H1 (cell line): ENCODE measurements at regions not wholly inside any gene's neighbourhood (a gene's known extent, or its start where the extent isn't known, plus 50 kb on each side); places are given as distances from the start of the nearest gene placed in this dataset.

Experiments used
- CTCF ChIA-PET: fragments of 300-600 bp; sonication (Branson Sonifier 250); formaldehyde crosslinking; loops from one replicate; lab custom pipeline; 2021; ENCODE audit not compliant: partially characterized antibody; lab: Charles Lee
- POLR2A ChIA-PET: fragments of 300-600 bp; sonication (Branson Sonifier 250); formaldehyde crosslinking; loops from one replicate; lab custom pipeline; 2021; ENCODE audit warnings: inconsistent platforms; ENCODE audit not compliant: partially characterized antibody; lab: Charles Lee
- DNase-seq, 2 experiments: peaks; one replicate each; pipeline versions ENCODE4 v3.0.0 to v3.0.0-alpha.2; 2010 to 2022; ENCODE audit warnings: low spot score in 2 of 2, low read depth in 1 of 2, mixed read lengths in 1 of 2
- FAIRE-seq: peaks from 2 replicates; lab custom pipeline; 2011; peaks lifted over from hg19 to GRCh38; lab: Jason Lieb, UNC
- H2AFZ ChIP-seq: 2 replicates; pipeline ENCODE4 v1.8.1; 2012; ENCODE audit warnings: low read length, inconsistent platforms
- H2AK5ac ChIP-seq: 2 replicates; pipeline ENCODE4 v1.6.1; 2013; ENCODE audit warnings: low read depth, low read length
- H2BK120ac ChIP-seq: replicated peaks from 2 replicates; pipeline ENCODE3; 2013; ENCODE audit warnings: low read depth, low read length, inconsistent platforms
- H2BK12ac ChIP-seq: 2 replicates; pipeline ENCODE4 v1.6.1; 2013; ENCODE audit warnings: low read depth, low read length
- H2BK15ac ChIP-seq: 2 replicates; pipeline ENCODE4 v1.6.1; 2013; ENCODE audit warnings: low read length
- H2BK20ac ChIP-seq: 2 replicates; pipeline ENCODE4 v1.6.1; 2013; ENCODE audit warnings: low read length
- H2BK5ac ChIP-seq: 2 replicates; pipeline ENCODE4 v1.6.1; 2013; ENCODE audit warnings: low read depth, low read length
- H3K14ac ChIP-seq: 2 replicates; pipeline ENCODE4 v1.6.1; 2013; ENCODE audit warnings: inconsistent platforms; ENCODE audit not compliant: insufficient read length
- H3K18ac ChIP-seq: 2 replicates; pipeline ENCODE4 v1.6.1; 2013; ENCODE audit warnings: low read length; ENCODE audit errors: extremely low read depth
- H3K23ac ChIP-seq: 2 replicates; pipeline ENCODE4 v1.6.1; 2013; ENCODE audit warnings: inconsistent platforms; ENCODE audit not compliant: insufficient read length
- H3K23me2 ChIP-seq: 2 replicates; pipeline ENCODE4 v1.6.1; 2013; ENCODE audit warnings: low read depth, low read length
- H3K27ac ChIP-seq: 2 replicates; pipeline ENCODE4 v1.6.1; 2011; ENCODE audit warnings: low read depth, low read length, inconsistent platforms
- H3K27me3 ChIP-seq, 4 experiments: replicated peaks in 1 of 4; 1 replicate in 1 of 4; 2 replicates in 3 of 4; pipeline versions ENCODE4 v1.6.1 to v1.8.1; 2011 to 2013; ENCODE audit warnings: low read length in 3 of 4, mild to moderate bottlenecking in 3 of 4, inconsistent platforms in 2 of 4, mixed read lengths in 2 of 4, moderate library complexity in 1 of 4; ENCODE audit not compliant: control insufficient read depth in 3 of 4, insufficient read depth in 3 of 4; ENCODE audit errors: extremely low read depth in 1 of 4
- H3K36me3 ChIP-seq, 4 experiments: 2 replicates each; pipeline versions ENCODE4 v1.6.1 to v1.8.1; 2011 to 2013; ENCODE audit warnings: mild to moderate bottlenecking in 4 of 4, low read length in 3 of 4, moderate library complexity in 2 of 4, control low read depth in 1 of 4, inconsistent platforms in 1 of 4; ENCODE audit not compliant: insufficient read depth in 4 of 4, control insufficient read depth in 2 of 4
- H3K4ac ChIP-seq: replicated peaks from 2 replicates; pipeline ENCODE3; 2013; ENCODE audit warnings: low read length, low read depth, mixed read lengths, inconsistent platforms; ENCODE audit not compliant: insufficient read length
- H3K4me1 ChIP-seq, 4 experiments: replicated peaks in 1 of 4; 1 replicate in 1 of 4; 2 replicates in 3 of 4; pipeline versions ENCODE4 v1.6.1 to v1.8.1; 2011 to 2013; ENCODE audit warnings: low read length in 3 of 4, inconsistent platforms in 2 of 4, mixed read lengths in 1 of 4; ENCODE audit not compliant: insufficient read depth in 4 of 4, control insufficient read depth in 3 of 4
- H3K4me2 ChIP-seq, 2 experiments: 2 replicates each; pipeline versions ENCODE4 v1.6.1 to v1.8.1; 2011 to 2013; ENCODE audit warnings: low read depth in 2 of 2, low read length in 2 of 2, control low read depth in 1 of 2, inconsistent platforms in 1 of 2, mild to moderate bottlenecking in 1 of 2; ENCODE audit not compliant: insufficient read depth in 1 of 2
- H3K4me3 ChIP-seq, 4 experiments: fragments of 200-600, 300-600 bp in 1 of 4; sonication (generic), shearing (Covaris generic), sonication (Bioruptor Twin) in 1 of 4; 2 replicates each; pipeline versions ENCODE4 v1.5.1 to v1.8.1; 2011 to 2016; ENCODE audit warnings: low read length in 4 of 4, low read depth in 3 of 4, control low read depth in 2 of 4, inconsistent platforms in 2 of 4, mild to moderate bottlenecking in 2 of 4, mixed read lengths in 1 of 4, moderate library complexity in 1 of 4; ENCODE audit not compliant: insufficient read depth in 2 of 4; ENCODE audit errors: extremely low read depth in 1 of 4
- H3K56ac ChIP-seq: replicated peaks from 2 replicates; pipeline ENCODE3; 2013; ENCODE audit warnings: low read depth, mild to moderate bottlenecking, mixed read lengths, low read length, inconsistent platforms; ENCODE audit not compliant: insufficient read length
- H3K79me1 ChIP-seq: 2 replicates; pipeline ENCODE4 v1.6.1; 2013; ENCODE audit warnings: low read depth, low read length, control low read depth
- H3K79me2 ChIP-seq, 2 experiments: 2 replicates each; pipeline versions ENCODE4 v1.6.1 to v1.8.1; 2012 to 2013; ENCODE audit warnings: low read length in 2 of 2, mild to moderate bottlenecking in 2 of 2, inconsistent platforms in 1 of 2; ENCODE audit not compliant: insufficient read depth in 2 of 2, control insufficient read depth in 1 of 2
- H3K9ac ChIP-seq, 4 experiments: replicated peaks in 1 of 4; 1 replicate in 1 of 4; 2 replicates in 3 of 4; pipeline versions ENCODE4 v1.6.1 to v1.8.1; 2011 to 2013; ENCODE audit warnings: low read depth in 3 of 4, low read length in 3 of 4, control low read depth in 2 of 4, mild to moderate bottlenecking in 2 of 4, moderate library complexity in 2 of 4, inconsistent platforms in 1 of 4; ENCODE audit errors: extremely low read depth in 1 of 4
- H3K9me3 ChIP-seq, 2 experiments: 2 replicates each; pipeline versions ENCODE4 v1.6.1 to v1.8.1; 2012 to 2013; ENCODE audit warnings: mild to moderate bottlenecking in 2 of 2, moderate library complexity in 2 of 2, control low read depth in 1 of 2, inconsistent platforms in 1 of 2, low read depth in 1 of 2, low read length in 1 of 2, mixed read lengths in 1 of 2; ENCODE audit not compliant: insufficient read depth in 2 of 2
- H4K20me1 ChIP-seq, 2 experiments: replicated peaks in 1 of 2; 2 replicates each; pipeline versions ENCODE3 to v1.8.1; 2011 to 2013; ENCODE audit warnings: inconsistent platforms in 2 of 2, low read length in 2 of 2, mild to moderate bottlenecking in 1 of 2; ENCODE audit not compliant: insufficient read depth in 2 of 2, control insufficient read depth in 1 of 2
- H4K5ac ChIP-seq: 2 replicates; pipeline ENCODE4 v1.6.1; 2013; ENCODE audit warnings: low read length, low read depth, mixed read lengths, inconsistent platforms; ENCODE audit not compliant: insufficient read length
- H4K8ac ChIP-seq: 2 replicates; pipeline ENCODE4 v1.8.0; 2013; ENCODE audit warnings: mild to moderate bottlenecking, moderate library complexity, low read length, inconsistent platforms; ENCODE audit not compliant: insufficient read depth; ENCODE audit errors: extremely low read depth
- H4K91ac ChIP-seq: replicated peaks from 2 replicates; pipeline ENCODE3; 2013; ENCODE audit warnings: low read length, mixed read lengths, inconsistent platforms; ENCODE audit not compliant: insufficient read length
- ATF2 ChIP-seq: IDR thresholded peaks from 2 replicates; pipeline ENCODE4 v1.6.1; 2012; ENCODE audit warnings: low read length, inconsistent platforms
- BCL11A ChIP-seq, 2 experiments: IDR thresholded peaks; one replicate each; pipeline ENCODE4 v1.6.1; 2011; ENCODE audit warnings: low read depth in 2 of 2, low read length in 2 of 2, mild to moderate bottlenecking in 2 of 2
- CTBP2 ChIP-seq: IDR thresholded peaks from 2 replicates; pipeline ENCODE4 v1.7.0; 2011; ENCODE audit warnings: borderline replicate concordance, mild to moderate bottlenecking, moderate library complexity, mixed read lengths, low read length; ENCODE audit not compliant: insufficient read depth, insufficient read length
- FOSL1 ChIP-seq: IDR thresholded peaks from 2 replicates; pipeline ENCODE4 v1.6.1; 2011; ENCODE audit warnings: mild to moderate bottlenecking, low read depth, low read length, moderate library complexity; ENCODE audit not compliant: insufficient read depth
- GABPA ChIP-seq: IDR thresholded peaks from 2 replicates; pipeline ENCODE4 v1.6.1; 2011; ENCODE audit warnings: mild to moderate bottlenecking, low read length, moderate library complexity, borderline replicate concordance; ENCODE audit not compliant: insufficient read depth
- JUN ChIP-seq: IDR thresholded peaks from 2 replicates; pipeline ENCODE4 v1.6.1; 2011; ENCODE audit warnings: low read depth, mild to moderate bottlenecking, improper control_type of control experiment, low read length
- KDM4A ChIP-seq: IDR thresholded peaks from one replicate; pipeline ENCODE4 v1.7.1; 2012; ENCODE audit warnings: low read depth, mild to moderate bottlenecking, moderate library complexity, low read length, inconsistent platforms; ENCODE audit not compliant: severe bottlenecking
- KDM5A ChIP-seq: fragments of 200-600 bp; IDR thresholded peaks from 2 replicates; pipeline ENCODE4 v1.7.1; 2012; ENCODE audit warnings: mild to moderate bottlenecking, low read length, inconsistent platforms, mixed read lengths
- POU5F1 ChIP-seq: IDR thresholded peaks from 2 replicates; pipeline ENCODE4 v1.6.1; 2011; ENCODE audit warnings: low read depth, mild to moderate bottlenecking, low read length, moderate library complexity
- SUZ12 ChIP-seq: fragments of 200-600 bp; sonication (generic); IDR thresholded peaks from 2 replicates; pipeline ENCODE4 v1.6.1; 2012; ENCODE audit warnings: mild to moderate bottlenecking, inconsistent platforms, low read length, moderate library complexity, mixed read lengths
- WGBS, 2 experiments: shearing (Covaris generic) in 1 of 2; methylation state at CpG; one replicate each; pipeline versions ENCODE4 v1.1.6 to v1.1.7; 2013 to 2015; ENCODE audit warnings: low lambda C conversion rate in 2 of 2, mixed read lengths in 2 of 2, inconsistent platforms in 1 of 2, low coverage in 1 of 2, missing lambda C conversion rate in 1 of 2; ENCODE audit not compliant: insufficient replicate concordance in 2 of 2, insufficient coverage in 1 of 2, insufficient read length in 1 of 2; ENCODE audit errors: extremely low coverage in 1 of 2, missing lambda C conversion rate in 1 of 2; 5-methylcytosine and 5-hydroxymethylcytosine counted together

- H4K8ac ChIP-seq, result no peak overlapping the region
- no peaks in the 10 kb centered on the region for H3K36me3 ChIP-seq
- no peaks in the 10 kb centered on the region for H3K79me1 ChIP-seq
- H4K20me1 ChIP-seq, result no peaks in the 10 kb centered on the region
- no peaks in the 10 kb centered on the region for H3K79me2 ChIP-seq
- H3K4ac ChIP-seq, result no peak overlapping the region
- no peaks in the 10 kb centered on the region for H3K27me3 ChIP-seq
- TF ChIP-seq ATF2 (no peak), JUN (no peak), SUZ12 (no peak), CTBP2 (no peak), BCL11A (IDR thresholded peaks at IDR 0.05; ENCODE audit: low read depth in 2 of 2, low read length in 2 of 2) (no peak), POU5F1 (no peak), KDM4A (no peak), FOSL1 (no peak), GABPA (no peak), KDM5A (no peak)
- H3K56ac ChIP-seq, result no peak overlapping the region
- H3K4me1 ChIP-seq, result peaks cover 0 to 17% (median 3%) of the 10 kb centered on the region in 4 experiments; a peak in 6 of 7 replicates
- no peak overlapping the region for H4K5ac ChIP-seq
- DNase-seq (no peak), FAIRE-seq (no peak)
- no peak overlapping the region for H3K14ac ChIP-seq
- H3K9me3 ChIP-seq, result no peaks in the 10 kb centered on the region
- H2BK5ac ChIP-seq, result no peak overlapping the region
- POLR2A ChIA-PET, result no interaction called here
- H2BK12ac ChIP-seq, result no peak overlapping the region
- 0 out of 2 replicates have a peak overlapping the region, but pooled peaks have one; percentile 23 for H2AFZ ChIP-seq
- no peak overlapping the region for H3K9ac ChIP-seq
- CTCF ChIA-PET, result no interaction called here
- no peak overlapping the region for H2AK5ac ChIP-seq
- no peak overlapping the region for H2BK20ac ChIP-seq
- no peaks in the 10 kb centered on the region for H3K23me2 ChIP-seq
- H4K91ac ChIP-seq, result no peak overlapping the region
- H2BK120ac ChIP-seq, result no peak overlapping the region
- H3K23ac ChIP-seq, result no peak overlapping the region
- H3K4me3 ChIP-seq, result no peak overlapping the region
- H3K18ac ChIP-seq, result no peak overlapping the region
- no peak overlapping the region for H3K27ac ChIP-seq
- WGBS, 2 experiments, result 86% methylated on average over 3 of the region's 3 CpGs; no CpG with 5 or more reads in 1 of the 2 experiments
- no peak overlapping the region for H3K4me2 ChIP-seq
- H2BK15ac ChIP-seq, result no peak overlapping the region
Observed at GRCh38 chr7:109125001-109125400, 555.3 kb downstream of the DNAJB9 start.
